ENCODE measurements at regions not wholly inside any gene's neighbourhood (a gene's known extent, or its start where the extent isn't known, plus 50 kb on each side); places are given as distances from the start of the nearest gene placed in this dataset. TPM values are rescaled to one million over a fixed set of nuclear protein-coding genes. Genes with fewer than 3 reads are reported as not detected.

- Histone ChIP-seq H3K36me3 (no peaks in the 10 kb centered on the region), H3K9me3 (no peaks in the 10 kb centered on the region)
Observed at GRCh38 chr22:46097268-46097900, 52.9 kb upstream of the PPARA start.

GRCh38 chr22:46098525-46099475 is 51.5 kb upstream of the PPARA start:
- H3K27ac ChIP-seq: peak overlapping the region; percentile 99 to 100
- intact Hi-C loops (cut with DNase I; ENCODE audit: low total_unique reads): no loop called here
- peaks cover 20 to 68% of the 10 kb centered on the region in 2 donors for H3K4me1 ChIP-seq
- H3K4me3 ChIP-seq: no peak overlapping the region
- no peaks in the 10 kb centered on the region for H3K36me3 ChIP-seq
- DNase-seq: no peak
- H3K9me3 ChIP-seq: no peaks in the 10 kb centered on the region
- H3K27me3 ChIP-seq: no peaks in the 10 kb centered on the region
- TF ChIP-seq, protein P1, sequence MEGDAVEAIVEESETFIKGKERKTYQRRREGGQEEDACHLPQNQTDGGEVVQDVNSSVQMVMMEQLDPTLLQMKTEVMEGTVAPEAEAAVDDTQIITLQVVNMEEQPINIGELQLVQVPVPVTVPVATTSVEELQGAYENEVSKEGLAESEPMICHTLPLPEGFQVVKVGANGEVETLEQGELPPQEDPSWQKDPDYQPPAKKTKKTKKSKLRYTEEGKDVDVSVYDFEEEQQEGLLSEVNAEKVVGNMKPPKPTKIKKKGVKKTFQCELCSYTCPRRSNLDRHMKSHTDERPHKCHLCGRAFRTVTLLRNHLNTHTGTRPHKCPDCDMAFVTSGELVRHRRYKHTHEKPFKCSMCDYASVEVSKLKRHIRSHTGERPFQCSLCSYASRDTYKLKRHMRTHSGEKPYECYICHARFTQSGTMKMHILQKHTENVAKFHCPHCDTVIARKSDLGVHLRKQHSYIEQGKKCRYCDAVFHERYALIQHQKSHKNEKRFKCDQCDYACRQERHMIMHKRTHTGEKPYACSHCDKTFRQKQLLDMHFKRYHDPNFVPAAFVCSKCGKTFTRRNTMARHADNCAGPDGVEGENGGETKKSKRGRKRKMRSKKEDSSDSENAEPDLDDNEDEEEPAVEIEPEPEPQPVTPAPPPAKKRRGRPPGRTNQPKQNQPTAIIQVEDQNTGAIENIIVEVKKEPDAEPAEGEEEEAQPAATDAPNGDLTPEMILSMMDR (IDR thresholded peaks at IDR 0.05): no peak
- no peak for TF ChIP-seq POLR2A (IDR thresholded peaks at IDR 0.05)

More at GRCh38 chr22:46097268-46097900, 52.9 kb upstream of the PPARA start:
- Histone ChIP-seq H3K4me1 (peaks cover 25 to 65% of the 10 kb centered on the region in 2 donors), H3K4me3 (no peak overlapping the region), H3K27ac (peak overlapping the region; percentile 99 to 100), H3K27me3 (no peaks in the 10 kb centered on the region)
- intact Hi-C loops (cut with DNase I; ENCODE audit: low total_unique reads): no loop called here
- no peak for DNase-seq
- TF ChIP-seq, protein P1 (IDR thresholded peaks at IDR 0.05): no peak
- no peak for TF ChIP-seq POLR2A (IDR thresholded peaks at IDR 0.05)

DNA sequence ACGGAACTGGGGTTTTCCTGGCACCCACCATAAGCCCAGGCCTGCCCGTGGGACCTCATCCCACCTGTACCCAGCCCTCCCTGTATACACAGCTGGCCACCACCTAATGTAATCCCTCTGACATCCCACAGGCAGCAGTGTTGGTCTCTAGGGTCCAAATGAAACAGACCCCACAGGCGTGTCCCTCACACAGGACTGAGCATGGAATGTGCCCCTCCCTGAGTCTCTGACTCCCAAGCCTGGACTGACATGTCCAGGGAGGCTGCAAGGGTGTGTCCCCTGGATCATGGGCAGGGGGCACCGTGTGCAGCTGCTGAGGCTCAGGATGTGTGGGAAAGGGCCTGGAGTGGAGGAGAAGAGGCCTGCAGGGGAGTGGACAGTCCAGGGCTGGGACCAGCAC is 50.6 kb upstream of the PPARA start:
- no peak for TF ChIP-seq POLR2A (IDR thresholded peaks at IDR 0.05)
- TF ChIP-seq, protein P1 (IDR thresholded peaks at IDR 0.05): no peak
- Histone ChIP-seq H3K4me3 (no peak overlapping the region), H3K36me3 (no peaks in the 10 kb centered on the region), H3K9me3 (no peaks in the 10 kb centered on the region), H3K4me1 (peaks cover 18 to 68% of the 10 kb centered on the region in 2 donors), H3K27me3 (no peaks in the 10 kb centered on the region), H3K27ac (peak overlapping the region; percentile 99 to 100)
- no peak for DNase-seq
- intact Hi-C loops (cut with DNase I; ENCODE audit: low total_unique reads): no loop called here

GRCh38 chr22:46100401-46101105 is 49.8 kb upstream of the PPARA start:
- no peak overlapping the region for H3K4me3 ChIP-seq
- H3K4me1 ChIP-seq: peaks cover 21 to 68% of the 10 kb centered on the region in 2 donors
- peak overlapping the region; percentile 99 to 100 for H3K27ac ChIP-seq
- no peaks in the 10 kb centered on the region for H3K36me3 ChIP-seq
- no peak for DNase-seq
- TF ChIP-seq POLR2A (IDR thresholded peaks at IDR 0.05): no peak
- TF ChIP-seq, protein P1 (IDR thresholded peaks at IDR 0.05): no peak
- H3K27me3 ChIP-seq: no peaks in the 10 kb centered on the region
- H3K9me3 ChIP-seq: no peaks in the 10 kb centered on the region
- intact Hi-C loops (cut with DNase I; ENCODE audit: low total_unique reads): no loop called here

Small RNA genes lying in the stretch of these regions (microRNA-seq; reads per million reads assigned to microRNA genes)
- not detected for gene MIR3619 (ENCODE audit: borderline microRNAs expressed, borderline replicate concordance)

Small RNA genes lying in the stretch of these regions (small RNA-seq; reads per million reads assigned to genes)
- not detected for gene MIR3619
